Fibroblast of lung (primary cell): ENCODE measurements at regions not wholly inside any gene's neighbourhood (a gene's known extent, or its start where the extent isn't known, plus 50 kb on each side); places are given as distances from the start of the nearest gene placed in this dataset.

Source experiments
- CTCF ChIP-seq, 2 donors: IDR thresholded peaks in 1 of 2; conservative IDR thresholded peaks in 1 of 2; 1 replicate in 1 of 2; 2 replicates in 1 of 2; pipeline ENCODE4 v1.5.1; 2011 to 2012; ENCODE audit warnings: low read length in 2 of 2, control low read depth in 1 of 2, inconsistent platforms in 1 of 2, low read depth in 1 of 2, mild to moderate bottlenecking in 1 of 2
- EZH2 ChIP-seq: IDR thresholded peaks from 2 replicates; pipeline ENCODE4 v1.5.1; 2012; ENCODE audit warnings: low read length, control low read depth, mild to moderate bottlenecking; ENCODE audit errors: missing control alignments

GRCh38 chr2:215718436-215718835 is 282.6 kb upstream of the FN1 start:
- TF ChIP-seq EZH2 = no peak
- TF ChIP-seq CTCF (conservative IDR thresholded peaks at IDR 0.05 in 1 of 2, IDR thresholded peaks at IDR 0.05 in 1 of 2; ENCODE audit: low read depth in 1 of 2, low read length in 2 of 2) = no peak
